DMS 273 (cell line): ENCODE measurements at regions not wholly inside any gene's neighbourhood (a gene's known extent, or its start where the extent isn't known, plus 50 kb on each side); places are given as distances from the start of the nearest gene placed in this dataset.
"Not testable (repeated sequence)": the region's sequence is repeated elsewhere in the genome, so short reads cannot be mapped to it uniquely, and the experiment has no call there.

ENCODE experiments used
- DNase-seq: peaks from one replicate; lab custom pipeline; 2025; ENCODE audit not compliant: unreplicated experiment; lab: John Stamatoyannopoulos, UW

GRCh38 chr10:63003816-63004453, 129.2 kb upstream of the NRBF2 start:
- peak; percentile 2 for DNase-seq

DNA sequence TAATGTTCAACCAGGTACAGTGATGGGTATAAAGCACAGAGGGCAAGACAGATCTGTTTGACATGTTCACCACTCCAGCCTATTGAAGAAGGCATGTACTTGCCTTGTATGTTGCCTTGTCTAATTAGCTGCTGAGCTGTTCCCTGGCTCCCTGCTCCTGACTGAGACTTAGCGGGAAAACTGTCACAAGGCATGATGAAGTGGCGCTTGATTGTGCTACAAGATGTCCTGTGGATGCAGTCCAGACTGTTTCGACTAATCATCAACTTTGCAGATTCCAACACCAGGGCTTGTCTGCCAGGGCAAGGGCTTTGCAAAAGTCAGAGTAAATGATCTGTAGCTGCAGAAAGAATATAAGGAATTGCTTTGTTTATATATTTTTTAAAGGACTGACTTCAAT, 136.2 kb upstream of the NRBF2 start:
- no peak for DNase-seq

DNA sequence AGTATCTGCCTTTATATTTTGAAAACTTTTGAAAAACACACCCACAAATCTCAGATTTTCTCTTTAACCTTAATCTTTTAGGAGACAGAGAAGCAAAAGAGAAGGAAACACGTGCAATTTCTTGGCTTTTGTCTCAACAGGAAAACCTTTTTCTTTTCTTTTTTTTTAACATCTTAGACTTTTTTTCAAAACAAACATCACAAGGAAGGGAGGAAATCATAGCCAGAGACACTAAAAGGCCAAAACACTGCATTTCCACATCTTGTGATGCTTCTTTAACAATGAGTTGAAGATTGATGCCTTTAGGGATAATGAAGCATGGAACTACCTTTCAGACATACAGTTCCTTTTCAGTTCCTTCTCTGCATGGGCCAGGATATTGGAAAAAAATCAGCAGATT, 136.6 kb upstream of the NRBF2 start:
- DNase-seq = no peak

- no peak for DNase-seq
Measured at GRCh38 chr10:62993121-62993520, 140.0 kb upstream of the NRBF2 start.

GRCh38 chr10:62992145-62992721, 140.9 kb upstream of the NRBF2 start:
- no peak for DNase-seq

DNA sequence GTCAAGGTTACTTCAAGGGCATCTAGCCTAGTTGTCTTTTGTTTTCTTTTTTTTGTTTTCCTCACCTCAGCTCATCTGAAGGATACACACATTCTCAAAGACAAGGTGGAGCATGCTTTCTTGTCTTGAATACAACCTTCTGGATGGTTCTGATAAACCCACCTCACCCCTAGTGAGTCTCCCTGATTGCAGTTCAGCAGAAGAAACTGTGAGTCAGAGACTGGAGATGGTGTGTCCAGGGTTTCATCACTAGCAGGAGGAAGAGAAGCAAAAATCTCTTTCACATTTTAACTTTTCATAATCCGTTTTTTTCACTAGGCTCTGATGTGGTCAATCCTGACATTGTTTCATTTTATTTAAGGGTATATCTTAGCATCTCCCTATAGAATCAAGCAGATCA, 143.0 kb upstream of the NRBF2 start:
- no peak for DNase-seq

- no peak for DNase-seq
Measured at GRCh38 chr10:62985807-62986600, 147.1 kb upstream of the NRBF2 start.

- DNase-seq = no peak
Measured at GRCh38 chr10:62981096-62981495, 152.0 kb upstream of the NRBF2 start.

GRCh38 chr10:62980687-62981086, 152.4 kb upstream of the NRBF2 start:
- no peak for DNase-seq

DNA sequence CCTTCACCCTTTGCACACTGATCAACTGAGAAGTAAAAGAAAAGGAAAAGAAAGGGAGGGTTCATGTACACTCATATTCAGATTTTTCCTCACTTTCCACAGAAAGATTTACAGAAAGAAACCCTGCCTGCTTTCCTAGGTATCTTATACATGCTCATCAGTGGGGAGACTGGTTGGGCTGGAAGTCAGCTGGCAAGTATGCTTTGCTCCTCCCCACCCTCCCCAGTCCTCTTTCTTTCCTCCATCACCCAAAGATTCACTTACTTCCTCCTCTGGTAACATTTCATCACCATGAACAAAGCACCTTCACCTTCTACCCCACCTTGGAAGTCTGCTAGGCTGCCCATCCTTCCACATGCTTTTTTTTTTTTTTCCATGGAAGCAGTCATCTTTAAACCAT, 153.2 kb upstream of the NRBF2 start:
- DNase-seq = no peak

GRCh38 chr10:62978482-62978881, 154.6 kb upstream of the NRBF2 start:
- DNase-seq = no peak

- not testable (repeated sequence) for DNase-seq
Measured at GRCh38 chr10:62974795-62975194, 158.3 kb upstream of the NRBF2 start.

- no peak for DNase-seq
Measured at GRCh38 chr10:62972103-62972502, 155.9 kb upstream of the EGR2 start.

- no peak for DNase-seq
Measured at GRCh38 chr10:62964026-62964425, 147.9 kb upstream of the EGR2 start.

DNA sequence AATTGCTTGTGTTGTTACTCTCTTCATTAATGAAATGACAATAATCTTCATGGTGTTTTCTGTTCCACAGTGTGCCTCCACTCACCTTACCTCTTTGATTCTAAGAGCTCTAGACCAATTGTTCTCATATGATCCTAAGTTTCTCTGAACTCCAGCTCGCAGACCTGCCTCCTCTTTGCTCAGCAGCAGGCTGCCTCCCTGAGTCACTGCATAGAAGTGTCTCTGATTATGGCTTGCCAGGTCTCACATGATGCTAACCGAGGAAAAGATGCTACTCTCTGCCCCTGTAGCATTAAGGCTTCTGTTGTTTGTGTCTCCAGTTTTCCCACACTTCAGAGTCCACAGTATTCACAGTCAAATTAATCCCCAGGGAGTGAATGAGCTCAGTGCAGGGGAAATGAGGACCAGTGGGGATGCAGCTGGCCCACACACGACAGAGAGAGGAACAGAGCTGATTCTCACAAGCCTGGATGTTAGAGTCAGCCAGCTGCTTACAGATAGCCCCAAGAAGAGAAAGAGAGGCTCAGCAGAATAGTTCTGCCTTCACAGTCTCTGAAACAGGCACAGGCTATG, 145.9 kb upstream of the EGR2 start:
- DNase-seq = peak; percentile 0

DNA sequence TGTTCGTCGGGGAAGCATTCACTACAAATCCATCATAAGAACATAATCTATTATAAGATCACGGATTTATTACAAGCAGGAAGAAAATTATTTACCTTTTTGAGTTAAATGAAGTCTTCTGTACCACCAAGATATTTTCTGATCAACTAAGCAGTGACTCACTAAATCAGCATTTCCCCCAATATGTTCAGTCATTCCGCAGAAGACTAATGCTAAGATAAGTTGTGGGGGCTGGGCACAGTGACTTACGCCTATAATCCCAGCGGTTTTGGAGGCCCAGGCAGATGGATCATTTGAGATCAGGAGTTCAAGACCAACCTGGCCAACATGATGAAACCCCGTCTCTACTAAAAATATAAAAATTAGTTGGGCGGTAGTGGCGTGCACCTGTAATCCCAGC, 144.2 kb upstream of the EGR2 start:
- no peak for DNase-seq

DNA sequence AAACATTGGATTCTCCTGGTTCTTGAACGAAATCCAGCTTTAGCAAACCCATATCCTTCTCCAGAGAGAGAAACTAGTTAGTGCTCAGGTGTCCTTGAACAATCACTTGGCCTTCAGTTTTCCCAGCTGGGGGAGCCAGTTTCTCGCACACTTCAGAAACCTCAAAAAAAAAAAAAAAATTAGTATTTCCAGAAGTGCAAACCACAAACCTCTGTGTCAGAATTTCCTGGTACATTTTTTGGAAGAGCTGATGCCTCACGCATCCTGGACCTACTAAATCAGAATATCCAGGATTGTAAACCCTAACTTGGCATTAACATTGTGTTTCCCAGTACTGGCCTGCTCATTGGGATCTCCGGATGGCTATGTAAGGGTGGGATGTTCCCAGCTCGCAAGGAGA, 143.4 kb upstream of the EGR2 start:
- DNase-seq = no peak

DNA sequence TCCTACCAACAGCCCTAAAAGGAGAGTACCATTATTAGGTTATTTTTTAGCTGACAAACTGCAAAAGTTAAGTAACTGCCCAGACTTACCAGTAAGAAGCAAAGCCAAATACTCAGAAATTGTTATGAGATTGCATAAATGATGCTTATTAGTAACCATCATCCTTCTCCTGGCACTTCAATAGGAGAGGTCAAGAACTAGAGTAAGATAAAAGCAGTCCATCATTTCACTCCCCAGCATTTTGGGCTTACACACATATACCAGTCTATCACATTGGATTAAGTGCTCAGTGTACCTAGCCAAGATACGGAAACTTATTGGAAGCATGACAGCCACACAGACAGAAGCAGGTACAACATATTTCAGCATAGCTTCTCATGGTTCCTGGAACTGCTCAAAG, 142.8 kb upstream of the EGR2 start:
- DNase-seq = no peak

DNA sequence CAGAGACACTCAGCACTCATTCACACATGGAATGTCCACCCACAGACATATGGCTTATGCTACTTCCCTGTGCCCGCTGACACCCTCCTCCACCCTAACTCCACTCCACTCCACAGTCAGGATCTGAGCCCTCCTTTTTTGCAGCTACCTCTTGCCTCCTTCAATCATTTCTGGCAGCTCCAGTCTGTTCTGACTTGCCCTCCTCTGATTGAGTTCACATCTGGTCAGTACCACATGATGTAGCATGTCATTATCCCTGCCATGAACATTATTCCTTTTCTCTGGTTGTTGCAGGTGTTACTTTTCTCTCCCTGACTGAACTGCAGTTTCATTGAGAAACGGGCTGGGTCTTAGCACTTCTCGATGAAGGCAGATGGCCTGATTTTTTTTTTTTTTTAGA, 130.1 kb upstream of the EGR2 start:
- peak; percentile 47 for DNase-seq

- no peak for DNase-seq
Measured at GRCh38 chr10:62939698-62940097, 123.5 kb upstream of the EGR2 start.

DNA sequence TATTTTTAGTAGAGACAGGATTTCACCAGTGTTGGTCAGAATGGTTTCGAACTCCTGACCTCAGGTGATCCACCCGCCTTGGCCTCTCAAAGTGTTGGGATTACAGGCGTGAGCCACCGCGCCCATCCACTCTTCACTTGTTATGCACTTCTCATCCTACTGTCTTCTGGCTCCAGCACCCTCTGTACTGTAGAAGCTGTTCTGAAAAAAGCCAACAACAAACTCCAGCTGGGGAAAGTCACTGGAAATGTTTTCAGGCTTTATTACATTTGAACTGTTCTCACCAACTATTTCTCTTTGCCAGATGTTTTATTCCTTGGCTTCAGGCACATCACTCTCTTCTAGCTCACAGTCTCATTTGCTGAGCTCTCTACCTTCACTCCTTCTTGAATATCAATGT, 122.5 kb upstream of the EGR2 start:
- DNase-seq = no peak

- DNase-seq = no peak
Measured at GRCh38 chr10:62937674-62938073, 121.5 kb upstream of the EGR2 start.
